Activated CD8-positive, alpha-beta memory T cell treated with anti-CD3 and anti-CD28 coated beads, Interleukin-2, amount 50 U/mL, for 1 hour (primary cell): ENCODE measurements at regions not wholly inside any gene's neighbourhood (a gene's known extent, or its start where the extent isn't known, plus 50 kb on each side); places are given as distances from the start of the nearest gene placed in this dataset.

ENCODE experiments used
- DNase-seq: peaks from one replicate; pipeline ENCODE4 v3.0.0-alpha.2; 2020; ENCODE audit errors: extremely low read depth

DNA sequence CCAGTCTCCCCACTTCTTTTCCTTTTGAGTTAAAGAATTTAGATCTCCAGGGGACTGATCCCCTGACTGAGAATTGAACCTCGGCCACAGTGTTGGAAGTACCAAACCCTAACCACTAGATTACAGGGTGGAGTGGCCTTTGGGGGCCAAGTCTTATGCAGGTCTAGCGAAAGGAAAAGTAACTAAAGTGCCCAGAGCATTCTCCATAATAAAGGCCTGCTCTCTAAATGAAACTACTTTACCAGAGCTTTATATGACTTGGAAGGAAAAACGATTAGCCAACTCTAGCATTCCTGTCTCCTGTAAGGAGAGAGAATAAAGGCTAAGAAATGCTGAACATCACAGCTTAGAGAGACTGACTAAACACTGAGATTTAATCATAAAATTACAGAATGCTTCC, 788.0 kb downstream of the C4orf33 start:
- DNase-seq = no peak

GRCh38 chr4:129897111-129897510, 801.2 kb downstream of the C4orf33 start:
- DNase-seq = no peak

- no peak for DNase-seq
Measured at GRCh38 chr4:129899849-129900248, 803.9 kb downstream of the C4orf33 start.

DNA sequence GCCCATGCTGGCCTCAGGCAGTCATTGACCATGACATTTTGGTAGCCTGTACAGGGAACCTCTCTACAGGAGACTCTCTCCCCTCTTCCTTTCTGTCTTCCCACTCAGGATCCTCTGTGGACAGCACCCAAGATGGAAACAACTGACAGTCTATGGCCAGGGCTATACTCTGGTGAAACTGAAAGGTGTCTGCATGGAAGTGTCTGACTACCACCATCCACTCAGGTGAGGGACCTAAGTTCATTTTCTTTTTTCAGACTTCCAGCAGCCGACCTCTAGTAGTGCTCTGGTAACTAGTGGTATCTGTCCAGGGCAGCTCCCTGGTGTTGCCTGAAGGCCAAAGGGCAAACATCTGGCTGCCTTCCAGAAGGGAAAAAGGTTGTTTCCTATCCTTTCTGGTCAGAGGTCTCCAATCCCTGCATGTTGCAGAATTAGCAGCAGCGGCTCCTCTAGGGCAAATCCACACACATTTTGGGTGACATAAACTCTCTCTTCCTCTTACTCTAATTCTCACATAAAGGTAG, 804.5 kb downstream of the C4orf33 start:
- no peak for DNase-seq

DNA sequence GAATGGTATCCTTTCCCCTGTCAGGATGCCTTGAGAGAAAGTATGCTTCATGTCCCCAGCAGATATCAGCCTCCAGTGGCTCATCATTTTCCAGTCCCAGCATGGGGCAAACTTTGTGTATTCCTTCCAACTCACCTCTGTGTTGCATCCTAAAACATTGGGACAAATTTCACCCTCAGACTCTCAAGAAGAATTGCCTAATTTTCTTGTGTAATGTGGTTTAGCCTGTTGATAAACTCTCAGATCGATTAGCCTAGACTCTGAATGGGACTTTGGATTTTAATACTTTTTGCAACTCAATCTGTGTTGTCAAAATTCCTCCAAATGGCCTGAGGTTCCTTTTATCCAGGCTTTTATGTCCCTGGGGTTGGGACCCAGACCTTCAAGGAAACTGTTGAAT, 805.3 kb downstream of the C4orf33 start:
- DNase-seq = no peak

GRCh38 chr4:129903861-129904260, 807.9 kb downstream of the C4orf33 start:
- DNase-seq = no peak

- DNase-seq = no peak
Measured at GRCh38 chr4:129905256-129905655, 809.3 kb downstream of the C4orf33 start.

- DNase-seq = no peak
Measured at GRCh38 chr4:129908117-129908516, 812.2 kb downstream of the C4orf33 start.

GRCh38 chr4:129916991-129917390, 821.0 kb downstream of the C4orf33 start:
- no peak for DNase-seq

DNA sequence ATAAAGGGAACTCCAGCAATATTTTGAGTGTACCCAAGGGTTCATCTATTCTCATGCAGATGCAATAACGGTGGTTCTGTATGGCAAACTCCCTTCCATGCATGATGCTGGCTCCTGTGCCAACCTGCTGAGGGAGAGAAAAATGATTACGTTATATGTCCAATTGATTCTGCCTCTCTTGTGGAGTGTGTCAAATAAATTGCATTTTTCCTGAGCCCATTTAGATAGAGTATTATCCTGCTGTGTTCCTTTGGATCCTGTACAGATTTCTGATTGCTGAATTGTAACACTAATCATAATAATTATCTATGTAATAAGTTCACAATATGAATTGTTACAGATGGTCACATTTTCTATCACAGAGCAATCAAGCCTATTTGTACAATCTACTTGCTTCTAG, 821.7 kb downstream of the C4orf33 start:
- no peak for DNase-seq

- DNase-seq = no peak
Measured at GRCh38 chr4:129926936-129927335, 831.0 kb downstream of the C4orf33 start.

GRCh38 chr4:129929052-129929451, 833.1 kb downstream of the C4orf33 start:
- DNase-seq = no peak

GRCh38 chr4:129929984-129930383, 834.0 kb downstream of the C4orf33 start:
- DNase-seq = no peak

DNA sequence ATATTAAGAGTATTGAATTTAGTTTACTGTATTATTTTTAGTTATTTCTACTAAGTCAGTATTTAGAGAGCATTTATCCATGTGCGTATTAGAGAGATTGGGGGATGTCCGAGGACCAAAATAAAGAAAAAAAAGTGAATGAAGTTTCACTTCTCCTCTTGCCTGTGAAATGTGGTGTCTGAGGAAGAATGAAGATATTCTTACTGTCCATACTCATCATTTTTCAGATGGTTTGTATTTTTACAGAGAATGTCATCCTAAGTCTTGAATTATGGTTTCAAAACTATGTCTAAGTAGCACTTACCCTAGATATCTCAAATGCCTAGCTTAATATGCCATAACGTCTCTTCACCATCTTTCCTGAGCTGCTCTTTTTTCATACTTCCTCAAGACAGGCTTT, 854.3 kb downstream of the C4orf33 start:
- DNase-seq = no peak

DNA sequence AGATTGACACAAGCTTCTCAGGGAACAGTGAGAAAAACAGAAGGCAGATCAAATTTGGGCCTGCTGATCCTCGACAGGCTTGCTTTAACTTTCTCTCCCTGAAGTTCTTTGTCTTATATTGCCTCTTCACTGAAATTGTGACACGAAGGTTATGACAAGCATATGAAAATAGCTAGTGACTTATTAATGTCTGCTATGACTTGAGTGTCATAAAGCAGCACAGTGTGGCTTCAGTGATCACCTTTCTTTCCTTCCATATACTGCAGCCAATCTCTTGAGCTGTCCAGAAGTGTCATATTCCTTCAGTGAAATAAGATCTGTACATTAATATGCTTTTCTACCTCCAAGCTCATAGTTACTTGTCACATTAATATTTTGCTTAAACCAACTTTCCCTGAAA, 870.2 kb downstream of the C4orf33 start:
- DNase-seq = no peak

- DNase-seq = no peak
Measured at GRCh38 chr4:129968366-129968765, 872.4 kb downstream of the C4orf33 start.

GRCh38 chr4:129968778-129969177, 872.8 kb downstream of the C4orf33 start:
- DNase-seq = no peak

GRCh38 chr4:129970801-129971200, 874.8 kb downstream of the C4orf33 start:
- no peak for DNase-seq

GRCh38 chr4:129971419-129971818, 875.5 kb downstream of the C4orf33 start:
- DNase-seq = no peak

GRCh38 chr4:129972257-129972656, 876.3 kb downstream of the C4orf33 start:
- no peak for DNase-seq

GRCh38 chr4:129974730-129975129, 878.8 kb downstream of the C4orf33 start:
- DNase-seq = no peak

DNA sequence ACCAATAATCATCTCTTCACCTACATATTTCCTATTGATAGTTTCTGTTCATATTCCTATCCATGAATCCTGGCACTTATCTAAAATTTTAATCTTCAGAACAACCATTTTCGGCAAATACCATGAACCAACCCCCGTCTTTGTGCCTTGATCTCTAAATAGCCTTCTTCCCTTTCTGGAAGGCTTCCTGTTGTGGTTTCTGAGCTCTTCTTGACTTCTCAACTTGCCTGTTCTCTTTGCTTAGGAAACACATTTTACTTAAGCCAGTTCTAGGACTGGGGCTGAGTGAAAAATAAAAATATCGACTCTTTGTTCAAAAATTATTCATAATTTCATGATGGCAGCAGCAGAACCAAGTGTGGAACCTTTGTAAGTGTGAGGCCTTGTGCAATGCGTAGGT, 882.4 kb downstream of the C4orf33 start:
- no peak for DNase-seq

DNA sequence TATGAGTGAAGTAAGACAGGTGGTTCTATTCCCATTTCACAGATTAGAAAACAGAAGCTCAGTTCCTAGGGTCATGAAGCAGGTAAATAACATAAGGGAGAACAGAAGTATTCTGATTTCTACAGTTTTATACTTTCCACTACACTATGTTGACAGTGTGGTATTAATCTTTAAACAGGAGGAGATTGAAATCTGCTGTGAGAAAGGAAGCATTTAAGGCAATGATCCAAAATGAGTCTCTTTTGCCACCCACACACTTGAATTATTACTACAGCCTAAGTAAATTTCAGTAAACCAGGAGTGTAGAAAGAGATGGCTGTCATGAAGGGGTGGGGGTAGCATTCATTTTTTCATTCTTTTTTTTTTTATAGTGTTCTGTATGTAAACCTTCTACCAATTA, 893.0 kb downstream of the C4orf33 start:
- no peak for DNase-seq

DNA sequence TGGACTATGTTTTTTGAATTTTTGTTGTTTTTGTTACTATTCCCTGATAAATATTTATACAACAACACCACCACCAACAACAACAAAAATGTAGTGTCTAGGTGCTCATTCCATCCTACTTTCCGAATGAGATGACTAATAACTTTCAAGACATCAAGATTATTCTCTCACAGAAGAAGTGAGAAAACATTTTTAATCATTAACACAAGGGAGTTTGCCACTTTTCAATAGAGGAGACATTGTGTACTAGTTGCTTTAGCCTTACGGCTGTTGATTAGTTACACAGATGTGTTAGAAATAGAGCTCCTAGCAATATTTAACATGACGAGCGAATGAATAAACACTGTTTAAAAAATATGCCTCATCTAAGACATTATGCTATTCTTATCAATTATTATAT, 898.8 kb downstream of the C4orf33 start:
- no peak for DNase-seq
